ENCODE measurements at regions not wholly inside any gene's neighbourhood (a gene's known extent, or its start where the extent isn't known, plus 50 kb on each side); places are given as distances from the start of the nearest gene placed in this dataset.

DNA sequence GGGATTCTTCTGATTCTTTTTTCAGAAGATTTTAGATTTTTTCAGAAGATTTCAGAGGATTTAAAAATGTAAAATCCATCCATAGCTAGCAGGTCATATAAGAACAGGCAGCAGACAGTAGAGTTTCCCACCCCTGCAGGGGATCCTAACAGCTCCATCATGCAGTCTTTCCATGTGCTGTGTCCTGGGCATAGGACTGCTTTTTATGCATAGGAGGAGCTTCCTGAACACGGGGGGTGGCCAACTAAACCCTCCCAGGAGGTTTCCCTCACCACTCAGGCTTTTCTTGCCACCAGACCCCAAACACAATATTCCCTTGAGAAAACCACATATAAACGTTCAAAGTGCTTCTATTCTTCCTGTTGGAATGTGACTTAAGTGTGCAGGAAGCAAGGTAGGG lies 90.1 kb upstream of the TNR start:
- Histone ChIP-seq H3K9me3 (no peaks in the 10 kb centered on the region; the same call in 1 of the 2 replicates), H3K36me3 (replicated peaks) (no peaks in the 10 kb centered on the region), H3K4me3 (no peak overlapping the region), H3K4me1 (peaks cover 9% of the 10 kb centered on the region), H3K27me3 (ENCODE audit: low read depth) (no peaks in the 10 kb centered on the region)
- in situ Hi-C loops (cut with MboI; ENCODE audit: low sequenced_read_pairs), result no loop called here
- no peak for DNase-seq (ENCODE audit: low spot score in 2 of 2)

DNA sequence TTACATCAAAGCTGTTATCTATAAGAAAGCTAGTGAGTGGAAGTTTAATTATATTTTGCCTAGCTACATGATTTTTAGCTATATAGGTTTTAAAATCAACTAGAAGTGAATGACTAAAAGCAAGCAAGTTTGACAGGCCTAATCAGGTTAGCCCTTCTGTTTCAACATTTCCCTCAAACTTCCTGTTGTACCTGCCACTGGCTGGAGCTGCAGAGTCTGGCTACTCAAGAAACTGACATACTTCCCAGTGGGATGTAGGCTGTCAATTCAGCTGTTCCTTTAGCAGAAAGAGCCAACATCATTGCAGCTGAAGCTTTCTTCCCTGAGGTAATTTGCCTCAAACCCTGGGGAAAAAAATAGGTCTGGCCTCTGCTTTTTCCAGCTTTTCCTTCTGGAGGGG lies 87.1 kb upstream of the TNR start:
- no peaks in the 10 kb centered on the region; the same call in 1 of the 2 replicates for H3K9me3 ChIP-seq
- no peak for DNase-seq (ENCODE audit: low spot score in 2 of 2)
- H3K36me3 ChIP-seq (replicated peaks), result no peaks in the 10 kb centered on the region
- H3K27me3 ChIP-seq (ENCODE audit: low read depth), result no peaks in the 10 kb centered on the region
- peaks cover 9% of the 10 kb centered on the region for H3K4me1 ChIP-seq
- in situ Hi-C loops (cut with MboI; ENCODE audit: low sequenced_read_pairs), result no loop called here
- no peak overlapping the region for H3K4me3 ChIP-seq

DNA sequence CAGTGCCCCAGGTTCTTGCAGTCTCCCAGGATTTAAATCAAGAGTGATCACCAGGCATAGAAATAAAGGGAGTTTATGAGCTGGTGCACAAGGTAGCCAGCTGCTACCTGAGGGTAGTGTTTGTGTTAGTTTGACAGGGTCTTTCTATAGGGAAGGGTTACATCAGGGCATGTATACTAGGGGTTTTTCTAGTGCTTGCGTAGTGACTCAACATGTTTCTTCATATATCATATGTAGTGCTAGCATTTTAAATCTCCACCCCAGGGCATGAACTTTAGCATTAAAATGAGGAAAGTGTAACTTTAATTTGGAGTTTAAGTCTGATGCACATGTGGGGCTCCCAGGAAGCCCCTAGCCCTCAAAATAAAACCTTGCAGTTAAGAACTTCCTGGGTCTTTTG lies 86.5 kb upstream of the TNR start:
- DNase-seq (ENCODE audit: low spot score in 2 of 2), result no peak
- in situ Hi-C loops (cut with MboI; ENCODE audit: low sequenced_read_pairs), result no loop called here
- Histone ChIP-seq H3K4me1 (peaks cover 9% of the 10 kb centered on the region), H3K27me3 (ENCODE audit: low read depth) (no peaks in the 10 kb centered on the region), H3K36me3 (replicated peaks) (no peaks in the 10 kb centered on the region), H3K9me3 (no peaks in the 10 kb centered on the region; the same call in 1 of the 2 replicates), H3K4me3 (no peak overlapping the region)

DNA sequence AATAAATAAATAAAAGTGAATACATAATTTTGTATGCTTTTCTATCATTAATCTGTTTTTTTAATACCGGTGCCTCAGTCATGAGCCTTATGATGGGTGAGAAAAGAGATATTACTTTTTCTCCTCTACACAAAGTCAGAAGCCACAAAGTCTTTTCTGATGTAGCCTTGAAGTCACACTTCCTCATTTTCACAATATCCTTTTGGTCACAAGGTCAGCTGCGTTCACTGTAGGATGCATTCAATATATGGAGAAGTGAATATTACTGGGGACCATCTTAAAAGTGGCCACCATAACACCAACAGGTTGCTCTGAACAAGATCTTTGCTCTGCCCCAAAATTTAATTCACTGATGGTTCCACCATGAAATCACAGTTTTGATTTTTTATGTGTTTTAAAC lies 83.3 kb upstream of the TNR start:
- Histone ChIP-seq H3K9me3 (no peaks in the 10 kb centered on the region; the same call in 1 of the 2 replicates), H3K27me3 (ENCODE audit: low read depth) (no peaks in the 10 kb centered on the region)

DNA sequence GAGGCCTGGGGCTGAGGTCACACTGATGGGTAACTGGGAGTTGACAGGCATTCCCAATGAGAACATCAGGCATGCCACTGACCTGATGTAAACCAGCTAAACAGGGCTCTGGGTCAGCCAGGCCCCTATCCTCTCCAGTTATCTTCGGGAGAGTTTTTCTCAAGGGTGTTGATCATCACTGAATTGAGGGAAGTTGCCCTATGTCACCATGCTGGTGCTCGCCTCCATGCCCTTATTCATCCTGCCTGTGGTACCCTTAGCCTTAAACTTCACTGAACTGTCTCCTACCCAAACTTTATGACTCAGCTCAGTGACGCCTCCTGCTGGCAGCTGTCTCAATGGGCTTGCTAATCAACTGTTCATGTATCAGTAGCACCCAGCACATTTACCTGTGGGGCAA lies 80.7 kb upstream of the TNR start:
- in situ Hi-C loops (cut with MboI; ENCODE audit: low sequenced_read_pairs), result no loop called here

More for the DNA sequence above, 83.3 kb upstream of the TNR start:
- Histone ChIP-seq H3K4me1 (peaks cover 5% of the 10 kb centered on the region), H3K4me3 (no peak overlapping the region), H3K36me3 (replicated peaks) (no peaks in the 10 kb centered on the region)
- in situ Hi-C loops (cut with MboI; ENCODE audit: low sequenced_read_pairs), result no loop called here
- DNase-seq (ENCODE audit: low spot score in 2 of 2), result no peak

DNA sequence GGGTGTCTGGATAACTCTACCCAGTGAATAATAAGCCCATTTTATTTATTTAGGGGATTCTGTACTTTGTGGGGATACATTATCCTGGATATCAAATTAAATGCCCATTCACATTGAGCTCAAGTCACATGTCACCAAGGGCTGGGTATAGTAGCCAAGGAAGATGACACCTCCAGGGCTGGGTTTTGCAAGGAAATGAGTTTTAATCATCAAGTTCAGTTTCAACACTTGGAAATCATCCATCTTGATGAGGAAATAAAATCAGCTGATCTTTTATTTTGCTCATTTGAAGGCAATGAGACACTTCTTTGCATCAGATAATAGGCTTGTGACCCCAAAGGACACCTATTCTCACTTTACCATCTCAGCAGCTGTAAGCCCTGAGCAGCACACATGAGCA lies 80.0 kb upstream of the TNR start:
- in situ Hi-C loops (cut with MboI; ENCODE audit: low sequenced_read_pairs), result no loop called here
- Histone ChIP-seq H3K9me3 (no peaks in the 10 kb centered on the region), H3K4me1 (no peaks in the 10 kb centered on the region), H3K4me3 (no peak overlapping the region), H3K27me3 (ENCODE audit: low read depth) (no peaks in the 10 kb centered on the region), H3K36me3 (replicated peaks) (no peaks in the 10 kb centered on the region)
- no peak for DNase-seq (ENCODE audit: low spot score in 2 of 2)

More for the DNA sequence above, 80.7 kb upstream of the TNR start:
- H3K4me3 ChIP-seq, result no peak overlapping the region
- no peaks in the 10 kb centered on the region for H3K27me3 ChIP-seq (ENCODE audit: low read depth)
- H3K9me3 ChIP-seq, result no peaks in the 10 kb centered on the region; the same call in 1 of the 2 replicates
- H3K4me1 ChIP-seq, result no peaks in the 10 kb centered on the region
- H3K36me3 ChIP-seq (replicated peaks), result no peaks in the 10 kb centered on the region
- DNase-seq (ENCODE audit: low spot score in 2 of 2), result peak in 1 of 2 experiments; percentile 53

DNA sequence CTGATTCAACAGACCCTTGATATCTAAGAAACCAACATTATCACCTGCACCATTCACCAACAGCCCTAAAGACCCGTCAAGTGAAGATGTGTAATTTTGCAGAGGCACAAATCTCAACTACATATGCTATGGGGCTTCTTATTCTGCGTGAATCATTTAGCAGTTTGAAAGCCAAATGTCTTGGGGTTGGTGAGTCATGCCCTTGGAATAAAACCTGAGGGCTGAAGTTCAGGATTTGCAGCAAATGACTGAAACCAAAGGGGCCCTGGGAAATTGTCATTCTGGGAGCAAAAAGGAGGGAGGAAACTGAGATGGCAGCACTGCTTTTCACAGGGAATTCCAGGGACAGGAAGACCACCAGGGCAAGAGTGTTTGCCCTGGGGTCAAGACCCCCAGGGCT lies 79.2 kb upstream of the TNR start:
- no peak for DNase-seq (ENCODE audit: low spot score in 2 of 2)
- no peaks in the 10 kb centered on the region for H3K27me3 ChIP-seq (ENCODE audit: low read depth)
- H3K4me1 ChIP-seq, result no peaks in the 10 kb centered on the region
- H3K36me3 ChIP-seq (replicated peaks), result no peaks in the 10 kb centered on the region
- in situ Hi-C loops (cut with MboI; ENCODE audit: low sequenced_read_pairs), result no loop called here
- no peak overlapping the region for H3K4me3 ChIP-seq
- no peaks in the 10 kb centered on the region for H3K9me3 ChIP-seq

DNA sequence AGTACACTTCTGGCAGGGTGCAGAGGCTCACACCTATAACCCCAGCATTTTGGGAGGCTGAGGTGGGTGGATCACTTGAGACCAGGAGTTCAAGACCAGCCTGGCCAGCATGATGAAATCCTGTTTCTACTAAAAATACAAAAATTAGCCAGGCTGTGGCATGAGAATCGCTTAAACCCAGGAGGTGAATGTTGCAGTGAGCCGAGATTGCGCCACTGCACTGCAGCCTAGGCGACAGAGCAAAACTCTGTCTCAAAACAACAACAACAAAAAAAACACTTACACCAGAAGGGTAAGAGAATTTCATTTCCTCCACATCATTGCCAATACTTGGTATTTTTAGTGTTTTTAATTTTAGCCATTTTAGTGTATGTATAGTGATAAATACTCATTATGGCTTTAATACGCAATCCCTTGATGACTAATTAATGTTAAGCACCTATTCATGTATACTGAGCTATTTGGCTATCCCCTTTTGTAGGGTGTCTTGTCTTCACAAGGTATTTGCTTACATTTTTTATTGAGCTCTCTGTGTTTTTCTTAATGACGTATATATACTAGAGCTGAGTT lies 77.1 kb upstream of the TNR start:
- Histone ChIP-seq H3K27me3 (ENCODE audit: low read depth) (no peaks in the 10 kb centered on the region), H3K4me3 (no peak overlapping the region), H3K4me1 (no peaks in the 10 kb centered on the region), H3K36me3 (replicated peaks) (no peaks in the 10 kb centered on the region), H3K9me3 (no peaks in the 10 kb centered on the region)
- in situ Hi-C loops (cut with MboI; ENCODE audit: low sequenced_read_pairs), result no loop called here
- DNase-seq (ENCODE audit: low spot score in 2 of 2), result no peak

DNA sequence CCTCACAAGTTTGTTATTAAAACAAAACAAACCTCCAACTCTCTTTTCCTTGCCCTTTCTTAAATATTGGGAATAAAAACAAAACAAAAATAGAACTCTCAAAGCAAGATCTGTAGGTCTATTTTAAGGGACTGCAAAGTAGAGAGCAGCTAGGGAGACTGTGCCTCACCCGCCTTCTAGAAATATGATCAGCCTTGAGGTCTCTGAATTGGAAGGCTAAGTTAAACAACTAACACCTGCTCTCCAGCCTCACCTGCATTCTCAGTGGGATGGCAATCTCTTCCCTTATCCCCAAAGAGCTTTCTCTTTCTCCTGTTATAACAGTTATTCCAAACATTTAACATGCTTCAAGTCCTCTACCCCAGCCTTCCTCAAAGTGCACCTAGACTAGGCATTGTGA lies 75.5 kb upstream of the TNR start:
- H3K36me3 ChIP-seq (replicated peaks), result no peaks in the 10 kb centered on the region
- no peaks in the 10 kb centered on the region for H3K27me3 ChIP-seq (ENCODE audit: low read depth)
- H3K4me3 ChIP-seq, result no peak overlapping the region
- no peak for DNase-seq (ENCODE audit: low spot score in 2 of 2)
- no peaks in the 10 kb centered on the region for H3K9me3 ChIP-seq
- H3K4me1 ChIP-seq, result no peaks in the 10 kb centered on the region
- in situ Hi-C loops (cut with MboI; ENCODE audit: low sequenced_read_pairs), result no loop called here

DNA sequence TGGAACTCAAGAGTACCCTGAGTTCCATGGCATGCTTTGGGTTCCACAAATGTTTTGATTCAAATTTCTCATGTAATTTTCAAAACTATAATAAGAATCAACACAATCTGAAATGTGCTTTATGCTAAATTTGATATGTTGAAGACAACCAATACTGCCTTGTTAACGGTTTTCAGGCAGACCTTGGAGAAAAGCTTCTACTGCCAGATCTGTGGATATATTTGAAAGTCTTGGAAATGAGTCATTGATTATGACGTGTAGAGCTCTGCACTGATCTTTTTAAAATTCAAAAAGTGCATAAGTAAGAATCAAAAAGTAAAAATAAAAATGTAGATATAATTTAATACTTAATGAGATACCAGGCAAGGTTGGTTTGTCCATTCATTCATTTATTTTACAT lies 74.0 kb upstream of the TNR start:
- in situ Hi-C loops (cut with MboI; ENCODE audit: low sequenced_read_pairs), result no loop called here
- Histone ChIP-seq H3K4me3 (no peak overlapping the region), H3K9me3 (no peaks in the 10 kb centered on the region), H3K4me1 (no peaks in the 10 kb centered on the region), H3K27me3 (ENCODE audit: low read depth) (no peaks in the 10 kb centered on the region), H3K36me3 (replicated peaks) (no peaks in the 10 kb centered on the region)
- no peak for DNase-seq (ENCODE audit: low spot score in 2 of 2)

DNA sequence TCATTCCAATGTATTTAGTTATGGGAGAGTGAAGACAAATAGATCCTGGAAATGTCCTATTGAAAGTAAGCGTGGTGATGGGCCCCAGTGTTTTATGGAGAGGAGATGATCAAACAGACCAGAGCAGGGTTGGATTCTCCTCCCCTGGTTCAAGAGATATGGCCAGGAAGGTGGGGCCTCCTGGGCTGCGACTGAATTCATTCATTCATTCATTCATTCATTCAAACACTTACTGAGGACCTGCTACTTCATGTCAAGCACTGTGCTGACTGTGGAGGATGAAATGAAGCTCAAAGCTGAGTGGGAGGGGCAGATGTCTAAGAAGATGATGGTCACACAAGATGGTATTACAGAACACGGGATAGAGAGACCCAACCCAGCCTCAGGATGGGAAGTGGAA lies 71.5 kb upstream of the TNR start:
- H3K36me3 ChIP-seq (replicated peaks), result no peaks in the 10 kb centered on the region
- no peak overlapping the region for H3K4me3 ChIP-seq
- DNase-seq (ENCODE audit: low spot score in 2 of 2), result no peak
- no peaks in the 10 kb centered on the region for H3K27me3 ChIP-seq (ENCODE audit: low read depth)
- no peaks in the 10 kb centered on the region for H3K9me3 ChIP-seq
- in situ Hi-C loops (cut with MboI; ENCODE audit: low sequenced_read_pairs), result no loop called here
- peaks cover 2% of the 10 kb centered on the region for H3K4me1 ChIP-seq

DNA sequence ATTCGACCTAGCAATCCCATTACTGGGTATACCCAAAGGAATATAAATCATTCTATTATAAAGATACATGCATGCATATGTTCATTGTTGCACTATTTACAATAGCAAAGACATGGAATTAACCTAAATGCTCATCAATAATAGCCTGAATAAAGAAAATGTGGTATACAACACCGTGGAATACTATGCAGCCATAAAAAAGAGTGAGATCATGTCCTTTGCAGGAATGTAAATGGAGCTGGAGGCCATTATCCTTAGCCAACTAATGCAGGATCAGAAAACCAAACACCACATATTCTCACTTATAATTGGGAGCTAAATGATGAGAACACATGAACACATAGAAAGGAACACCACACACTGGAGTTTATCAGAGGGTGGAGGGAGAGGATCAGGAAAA lies 69.5 kb upstream of the TNR start:
- in situ Hi-C loops (cut with MboI; ENCODE audit: low sequenced_read_pairs), result no loop called here
- H3K9me3 ChIP-seq, result no peaks in the 10 kb centered on the region
- H3K36me3 ChIP-seq (replicated peaks), result no peaks in the 10 kb centered on the region
- H3K4me1 ChIP-seq, result peaks cover 15% of the 10 kb centered on the region
- no peak for DNase-seq (ENCODE audit: low spot score in 2 of 2)
- no peak overlapping the region for H3K4me3 ChIP-seq
- no peaks in the 10 kb centered on the region for H3K27me3 ChIP-seq (ENCODE audit: low read depth)

DNA sequence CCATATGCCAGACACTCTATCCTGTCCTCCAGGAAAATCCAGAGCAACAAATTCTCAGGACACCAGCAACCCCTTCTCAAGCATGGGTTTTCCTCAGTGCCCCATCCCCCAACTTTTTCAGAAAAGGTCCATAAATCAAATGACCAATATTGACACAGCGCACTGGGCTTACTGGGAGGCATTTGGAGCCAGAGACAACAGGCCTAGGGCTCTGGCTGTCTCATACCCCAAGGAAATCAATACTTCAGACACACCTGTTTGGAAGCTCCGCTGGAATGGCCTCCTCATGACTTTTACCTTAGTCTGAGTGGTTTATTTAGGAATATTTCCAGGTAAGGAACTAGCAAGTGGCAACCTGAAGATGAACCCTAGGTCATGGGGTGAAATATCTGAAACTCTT lies 66.9 kb upstream of the TNR start:
- DNase-seq (ENCODE audit: low spot score in 2 of 2), result no peak
- Histone ChIP-seq H3K36me3 (replicated peaks) (no peaks in the 10 kb centered on the region), H3K4me1 (peaks cover 15% of the 10 kb centered on the region), H3K9me3 (no peaks in the 10 kb centered on the region), H3K4me3 (no peak overlapping the region), H3K27me3 (ENCODE audit: low read depth) (no peaks in the 10 kb centered on the region)
- in situ Hi-C loops (cut with MboI; ENCODE audit: low sequenced_read_pairs), result no loop called here

DNA sequence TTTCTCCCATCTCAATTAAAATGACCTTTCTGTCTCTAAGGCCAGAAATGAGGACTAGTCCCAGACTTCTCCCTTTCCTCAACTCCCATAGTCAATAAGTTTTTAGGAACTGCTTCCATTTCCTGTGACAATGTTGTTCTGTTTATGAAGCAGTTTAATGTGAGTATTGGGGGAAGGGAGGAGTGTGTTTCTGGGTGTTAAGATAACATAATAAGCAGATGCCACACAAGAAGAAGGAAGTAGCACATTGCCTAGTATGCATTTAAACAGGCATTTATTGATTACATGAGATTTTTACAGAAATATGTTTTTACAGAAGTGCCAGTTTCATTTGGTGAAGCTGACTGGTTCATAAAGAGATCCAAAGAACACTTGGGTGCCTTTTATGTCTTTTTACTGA lies 65.6 kb upstream of the TNR start:
- peaks cover 15% of the 10 kb centered on the region for H3K4me1 ChIP-seq
- in situ Hi-C loops (cut with MboI; ENCODE audit: low sequenced_read_pairs), result no loop called here
- no peak overlapping the region for H3K4me3 ChIP-seq
- H3K27me3 ChIP-seq (ENCODE audit: low read depth), result no peaks in the 10 kb centered on the region
- H3K9me3 ChIP-seq, result no peaks in the 10 kb centered on the region
- DNase-seq (ENCODE audit: low spot score in 2 of 2), result peak in 1 of 2 experiments; percentile 18
- no peaks in the 10 kb centered on the region for H3K36me3 ChIP-seq (replicated peaks)

DNA sequence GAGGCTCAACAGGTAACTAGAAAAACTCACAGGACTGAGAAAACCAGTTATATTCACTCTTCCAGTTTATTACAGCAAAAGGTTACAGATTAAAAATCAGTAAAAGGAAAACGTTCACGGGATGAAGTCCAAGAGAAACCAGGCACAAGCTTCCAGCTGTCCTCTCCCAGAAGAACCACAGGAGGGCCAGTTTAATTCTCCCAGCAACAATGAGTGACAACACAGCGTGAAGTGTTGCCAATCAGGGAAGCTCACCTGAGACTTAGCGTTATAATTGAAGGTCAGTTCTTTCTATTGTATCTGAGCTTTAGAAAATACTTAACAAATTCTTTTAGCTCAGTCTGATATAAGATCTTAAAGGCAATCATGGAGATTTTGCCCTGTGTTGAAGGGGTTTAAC lies 65.2 kb upstream of the TNR start:
- DNase-seq (ENCODE audit: low spot score in 2 of 2), result peak in 1 of 2 experiments; percentile 8
- Histone ChIP-seq H3K27me3 (ENCODE audit: low read depth) (no peaks in the 10 kb centered on the region), H3K4me1 (peaks cover 15% of the 10 kb centered on the region), H3K4me3 (no peak overlapping the region), H3K36me3 (replicated peaks) (no peaks in the 10 kb centered on the region), H3K9me3 (no peaks in the 10 kb centered on the region)
- in situ Hi-C loops (cut with MboI; ENCODE audit: low sequenced_read_pairs), result no loop called here
